Parathyroid adenoma (tissue), 2 donors: ENCODE measurements at regions not wholly inside any gene's neighbourhood (a gene's known extent, or its start where the extent isn't known, plus 50 kb on each side); places are given as distances from the start of the nearest gene placed in this dataset.

ENCODE experiments used
- H2AFZ ChIP-seq: fragments of 300-600 bp; sonication (generic); one replicate; pipeline ENCODE4 v1.7.0; 2017; ENCODE audit warnings: antibody characterized with exemption, mild to moderate bottlenecking
- H3K27ac ChIP-seq: fragments of 300-600 bp; sonication (generic); one replicate; pipeline ENCODE4 v1.7.0; 2017
- H3K27me3 ChIP-seq: fragments of 300-600 bp; sonication (generic); one replicate; pipeline ENCODE4 v1.7.0; 2017; ENCODE audit warnings: low read length; ENCODE audit not compliant: control insufficient read depth, insufficient read depth
- H3K36me3 ChIP-seq: fragments of 300-600 bp; sonication (generic); one replicate; pipeline ENCODE4 v1.7.0; 2017; ENCODE audit warnings: low read length; ENCODE audit not compliant: control insufficient read depth, insufficient read depth
- H3K4me1 ChIP-seq: fragments of 300-600 bp; sonication (generic); one replicate; pipeline ENCODE4 v1.7.0; 2017; ENCODE audit warnings: control low read depth
- H3K4me2 ChIP-seq: fragments of 300-600 bp; sonication (generic); one replicate; pipeline ENCODE4 v1.7.0; 2017; ENCODE audit warnings: low read length
- H3K4me3 ChIP-seq: fragments of 300-600 bp; sonication (generic); one replicate; pipeline ENCODE4 v1.7.0; 2017; ENCODE audit warnings: low read depth, low read length
- H3K79me2 ChIP-seq: fragments of 300-600 bp; sonication (generic); one replicate; pipeline ENCODE4 v1.7.0; 2017; ENCODE audit warnings: control low read depth
- H3K9ac ChIP-seq: fragments of 300-600 bp; sonication (generic); one replicate; pipeline ENCODE4 v1.7.0; 2017; ENCODE audit warnings: mild to moderate bottlenecking
- H3K9me3 ChIP-seq: fragments of 300-600 bp; sonication (generic); one replicate; pipeline ENCODE4 v1.7.0; 2017; ENCODE audit warnings: low read length; ENCODE audit not compliant: control insufficient read depth
- CTCF ChIP-seq: fragments of 300-600 bp; sonication (generic); IDR thresholded peaks from one replicate; pipeline ENCODE4 v1.7.0; 2017; ENCODE audit warnings: antibody characterized with exemption, mild to moderate bottlenecking
- donor health status: primary hyperparathyroidism.

- Histone ChIP-seq H3K4me1 (peaks cover 4% of the 10 kb centered on the region), H3K27ac (no peak overlapping the region)
Measured at GRCh38 chr4:71255976-71256375, 82.8 kb upstream of the SLC4A4 start.

GRCh38 chr4:71257761-71258160 is 81.1 kb upstream of the SLC4A4 start:
- H3K9me3 ChIP-seq = no peaks in the 10 kb centered on the region
- no peak for TF ChIP-seq CTCF
- no peaks in the 10 kb centered on the region for H3K27me3 ChIP-seq
- no peaks in the 10 kb centered on the region for H3K79me2 ChIP-seq
- H3K27ac ChIP-seq = no peak overlapping the region
- no peak overlapping the region for H2AFZ ChIP-seq
- no peaks in the 10 kb centered on the region for H3K36me3 ChIP-seq
- no peak overlapping the region for H3K4me3 ChIP-seq
- H3K4me2 ChIP-seq = no peak overlapping the region
- H3K4me1 ChIP-seq = peaks cover 13% of the 10 kb centered on the region
- no peak overlapping the region for H3K9ac ChIP-seq

More at GRCh38 chr4:71255976-71256375, 82.8 kb upstream of the SLC4A4 start:
- no peak overlapping the region for H3K4me2 ChIP-seq
- no peak for TF ChIP-seq CTCF
- H3K27me3 ChIP-seq = no peaks in the 10 kb centered on the region
- no peak overlapping the region for H3K4me3 ChIP-seq
- no peaks in the 10 kb centered on the region for H3K36me3 ChIP-seq
- no peaks in the 10 kb centered on the region for H3K79me2 ChIP-seq
- H2AFZ ChIP-seq = no peak overlapping the region
- H3K9me3 ChIP-seq = no peaks in the 10 kb centered on the region
- no peak overlapping the region for H3K9ac ChIP-seq

GRCh38 chr4:71258323-71258722 is 80.5 kb upstream of the SLC4A4 start:
- peaks cover 13% of the 10 kb centered on the region for H3K4me1 ChIP-seq
- H3K9ac ChIP-seq = no peak overlapping the region
- no peaks in the 10 kb centered on the region for H3K27me3 ChIP-seq

GRCh38 chr4:71259280-71259679 is 79.5 kb upstream of the SLC4A4 start:
- Histone ChIP-seq H3K79me2 (no peaks in the 10 kb centered on the region), H3K4me2 (no peak overlapping the region), H3K36me3 (no peaks in the 10 kb centered on the region), H3K9ac (no peak overlapping the region), H3K4me3 (no peak overlapping the region), H3K9me3 (no peaks in the 10 kb centered on the region), H3K27ac (no peak overlapping the region), H3K27me3 (no peaks in the 10 kb centered on the region), H3K4me1 (peaks cover 13% of the 10 kb centered on the region), H2AFZ (no peak overlapping the region)
- TF ChIP-seq CTCF = no peak

More at GRCh38 chr4:71258323-71258722, 80.5 kb upstream of the SLC4A4 start:
- Histone ChIP-seq H3K79me2 (no peaks in the 10 kb centered on the region), H3K4me3 (no peak overlapping the region), H3K36me3 (no peaks in the 10 kb centered on the region), H3K4me2 (no peak overlapping the region), H2AFZ (no peak overlapping the region), H3K9me3 (no peaks in the 10 kb centered on the region), H3K27ac (no peak overlapping the region)
- TF ChIP-seq CTCF = no peak

GRCh38 chr4:71259911-71260331 is 78.9 kb upstream of the SLC4A4 start:
- no peaks in the 10 kb centered on the region for H3K36me3 ChIP-seq
- H3K4me2 ChIP-seq = no peak overlapping the region
- no peaks in the 10 kb centered on the region for H3K9me3 ChIP-seq
- H3K9ac ChIP-seq = no peak overlapping the region
- peaks cover 13% of the 10 kb centered on the region for H3K4me1 ChIP-seq
- H3K4me3 ChIP-seq = no peak overlapping the region
- no peak overlapping the region for H2AFZ ChIP-seq
- H3K27me3 ChIP-seq = no peaks in the 10 kb centered on the region
- H3K27ac ChIP-seq = peak overlapping the region; percentile 11
- no peak for TF ChIP-seq CTCF
- no peaks in the 10 kb centered on the region for H3K79me2 ChIP-seq
